ENCODE measurements at regions not wholly inside any gene's neighbourhood (a gene's known extent, or its start where the extent isn't known, plus 50 kb on each side); places are given as distances from the start of the nearest gene placed in this dataset.

- DNase-seq = no peak
Measured at GRCh38 chr4:71162386-71162785, 168.9 kb downstream of the DCK start.

GRCh38 chr4:71163317-71163716 is 169.9 kb downstream of the DCK start:
- no peak for DNase-seq

- DNase-seq = no peak
Measured at GRCh38 chr4:71167083-71167482, 171.7 kb upstream of the SLC4A4 start.

GRCh38 chr4:71171592-71171991 is 167.2 kb upstream of the SLC4A4 start:
- DNase-seq = no peak

- DNase-seq = no peak
Measured at GRCh38 chr4:71181332-71181731, 157.5 kb upstream of the SLC4A4 start.

GRCh38 chr4:71184195-71184781 is 154.5 kb upstream of the SLC4A4 start:
- peak in 1 of 2 donors; percentile 7 for DNase-seq

- DNase-seq = no peak
Measured at GRCh38 chr4:71185037-71185436, 153.8 kb upstream of the SLC4A4 start.

GRCh38 chr4:71186257-71186565 is 152.6 kb upstream of the SLC4A4 start:
- DNase-seq = no peak

GRCh38 chr4:71186566-71187403 is 152.0 kb upstream of the SLC4A4 start:
- peak in 1 of 2 donors; percentile 6 for DNase-seq

- DNase-seq = peak; percentile 10 to 11
Measured at GRCh38 chr4:71187404-71188155, 151.2 kb upstream of the SLC4A4 start.

- DNase-seq = no peak
Measured at GRCh38 chr4:71188156-71188640, 150.6 kb upstream of the SLC4A4 start.

GRCh38 chr4:71188951-71189350 is 149.9 kb upstream of the SLC4A4 start:
- no peak for DNase-seq

GRCh38 chr4:71189471-71189870 is 149.3 kb upstream of the SLC4A4 start:
- no peak for DNase-seq

- no peak for DNase-seq
Measured at GRCh38 chr4:71194454-71194853, 144.4 kb upstream of the SLC4A4 start.

GRCh38 chr4:71195924-71196323 is 142.9 kb upstream of the SLC4A4 start:
- no peak for DNase-seq

GRCh38 chr4:71198958-71199357 is 139.9 kb upstream of the SLC4A4 start:
- DNase-seq = no peak

- no peak for DNase-seq
Measured at GRCh38 chr4:71201057-71201456, 137.8 kb upstream of the SLC4A4 start.

- no peak for DNase-seq
Measured at GRCh38 chr4:71201817-71202576, 136.8 kb upstream of the SLC4A4 start.

- DNase-seq = no peak
Measured at GRCh38 chr4:71202705-71203104, 136.1 kb upstream of the SLC4A4 start.

GRCh38 chr4:71204056-71204455 is 134.8 kb upstream of the SLC4A4 start:
- no peak for DNase-seq

GRCh38 chr4:71206763-71207162 is 132.1 kb upstream of the SLC4A4 start:
- DNase-seq = no peak

- DNase-seq = no peak
Measured at GRCh38 chr4:71209161-71209560, 129.7 kb upstream of the SLC4A4 start.

GRCh38 chr4:71210823-71211222 is 128.0 kb upstream of the SLC4A4 start:
- no peak for DNase-seq
